ENCODE measurements at regions not wholly inside any gene's neighbourhood (a gene's known extent, or its start where the extent isn't known, plus 50 kb on each side); places are given as distances from the start of the nearest gene placed in this dataset.
"Not testable (repeated sequence)": the region's sequence is repeated elsewhere in the genome, so short reads cannot be mapped to it uniquely, and the experiment has no call there.

DNA sequence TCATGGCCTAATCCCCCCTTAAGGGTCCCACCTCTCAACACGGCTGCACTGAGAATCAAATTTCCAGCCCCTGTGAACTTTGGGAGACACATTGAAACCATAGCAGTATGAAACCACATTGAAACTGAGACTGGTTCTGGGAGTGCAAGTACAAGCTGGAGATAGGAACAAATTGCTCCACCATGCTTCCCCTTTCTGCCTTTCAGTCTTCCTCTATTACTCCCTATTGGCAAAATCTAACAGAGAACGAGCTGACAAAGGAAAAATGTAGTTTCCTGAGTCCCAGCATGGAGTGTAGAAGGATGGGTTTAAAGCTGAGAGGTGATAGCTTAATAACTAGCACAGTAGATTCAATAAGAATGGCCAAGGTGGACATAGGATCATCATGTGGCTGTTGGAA, 161.7 kb upstream of the RPL34 start:
- no peak for DNase-seq (ENCODE audit: low read depth, low spot score)

- no peak for DNase-seq (ENCODE audit: low read depth, low spot score)
Observed at GRCh38 chr4:108454227-108454626, 166.1 kb upstream of the RPL34 start.

- peak; percentile 23 for DNase-seq (ENCODE audit: low read depth, low spot score)
Observed at GRCh38 chr4:108453366-108453765, 167.0 kb upstream of the RPL34 start.

GRCh38 chr4:108450236-108450898, 170.0 kb upstream of the RPL34 start:
- DNase-seq (ENCODE audit: low read depth, low spot score): no peak

GRCh38 chr4:108449129-108449528, 171.2 kb upstream of the RPL34 start:
- DNase-seq (ENCODE audit: low read depth, low spot score): no peak

GRCh38 chr4:108446556-108446955, 173.8 kb upstream of the RPL34 start:
- peak; percentile 44 for DNase-seq (ENCODE audit: low read depth, low spot score)

DNA sequence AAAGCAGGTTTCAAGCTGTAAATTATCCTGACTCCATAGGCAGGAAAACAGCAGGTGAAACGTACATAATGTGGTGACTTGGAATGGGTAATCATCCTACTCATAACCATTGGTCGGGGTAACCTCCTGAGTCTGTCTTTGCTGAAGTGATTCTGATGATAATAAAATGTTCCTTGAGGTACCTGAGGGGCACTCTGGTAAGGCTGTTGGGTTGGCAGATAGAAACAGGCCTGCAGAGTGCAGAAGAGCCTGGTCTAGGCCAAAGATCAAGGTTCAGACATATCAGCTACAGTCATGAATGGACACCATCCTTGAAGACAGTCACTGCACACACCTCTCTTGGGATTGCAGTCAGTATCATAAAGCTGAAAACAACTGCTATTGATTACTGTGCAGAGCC, 174.7 kb upstream of the RPL34 start:
- no peak for DNase-seq (ENCODE audit: low read depth, low spot score)

DNA sequence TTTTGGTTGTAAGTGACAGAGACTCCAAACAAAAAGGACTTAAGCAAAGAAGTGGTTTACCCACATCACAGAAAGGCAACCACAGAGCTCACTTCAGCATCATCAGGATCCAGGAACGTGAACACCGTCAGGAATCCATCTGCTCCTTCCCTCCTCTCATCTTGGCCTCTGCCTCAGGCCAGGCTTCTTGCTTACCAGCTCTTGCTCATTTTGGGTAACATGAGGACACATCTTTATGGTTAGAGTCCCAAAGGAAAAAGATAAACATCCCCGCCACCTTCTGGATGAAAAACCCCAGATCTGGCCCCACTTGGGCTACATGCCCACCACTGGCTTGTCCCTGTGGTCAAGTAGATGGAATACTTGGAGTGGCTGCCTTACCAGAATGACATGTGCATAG, 176.8 kb upstream of the RPL34 start:
- DNase-seq (ENCODE audit: low read depth, low spot score): no peak

DNA sequence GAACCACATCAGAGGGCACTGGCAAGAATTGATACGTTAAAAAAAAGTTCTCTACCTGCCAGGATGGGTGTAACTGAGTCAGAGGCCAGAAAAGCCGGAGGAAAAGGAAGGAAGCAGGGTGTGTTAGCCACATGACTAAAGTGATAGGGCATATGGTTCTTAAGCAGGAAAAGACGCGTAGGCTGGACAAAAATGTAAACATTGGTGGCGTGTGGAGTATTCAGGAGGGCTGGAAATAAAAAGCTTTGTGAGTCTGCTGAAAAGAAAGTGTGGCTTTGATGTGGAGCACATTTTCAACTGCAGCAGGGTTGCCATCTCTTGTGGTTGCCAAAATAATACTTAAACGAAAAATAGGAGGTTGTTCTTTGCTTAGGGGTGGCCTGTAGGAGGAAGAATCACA, 186.5 kb upstream of the RPL34 start:
- DNase-seq (ENCODE audit: low read depth, low spot score): no peak

GRCh38 chr4:108433394-108433793, 187.0 kb upstream of the RPL34 start:
- not testable (repeated sequence) for DNase-seq (ENCODE audit: low read depth, low spot score)

- no peak for DNase-seq (ENCODE audit: low read depth, low spot score)
Observed at GRCh38 chr4:108432418-108432817, 188.0 kb upstream of the RPL34 start.

- no peak for DNase-seq (ENCODE audit: low read depth, low spot score)
Observed at GRCh38 chr4:108431986-108432385, 188.4 kb upstream of the RPL34 start.

DNA sequence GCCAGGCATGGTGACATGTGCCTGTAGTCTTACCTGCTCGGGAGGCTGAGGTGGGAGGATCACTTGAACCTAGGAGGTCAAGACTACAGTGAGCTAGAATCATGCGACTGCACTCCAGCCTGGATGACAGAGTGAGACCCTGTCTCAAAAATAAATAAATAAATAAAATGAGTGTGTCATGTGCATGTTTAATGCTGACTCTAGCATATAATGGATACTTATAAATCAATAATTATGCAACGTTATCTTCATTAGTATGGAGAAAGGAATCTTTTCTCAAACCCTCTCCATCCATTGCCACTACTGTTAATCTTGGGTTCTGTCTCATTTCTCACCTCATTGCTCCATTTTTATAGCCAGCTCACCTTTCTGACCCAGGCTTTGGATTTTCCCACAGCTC, 189.5 kb upstream of the RPL34 start:
- DNase-seq (ENCODE audit: low read depth, low spot score): no peak

DNA sequence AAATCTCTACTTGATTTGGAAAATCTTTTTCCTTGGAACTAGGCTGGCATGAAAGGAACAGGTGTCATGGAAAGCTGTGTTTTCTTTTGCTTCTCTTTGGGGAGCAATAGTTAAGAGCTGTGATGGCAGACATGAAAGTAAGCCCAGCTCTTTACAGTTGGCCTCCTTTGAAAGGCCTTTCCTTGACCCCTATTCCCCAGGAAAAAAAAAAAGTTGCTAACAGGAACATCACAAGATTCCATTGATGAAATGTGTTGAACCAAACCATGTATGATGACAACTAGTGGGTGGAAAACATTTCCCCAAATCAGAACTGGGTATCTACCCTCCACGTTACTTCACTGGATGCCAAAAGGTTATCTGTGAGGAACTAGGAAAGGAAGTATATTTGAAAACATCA, 190.7 kb upstream of the RPL34 start:
- peak; percentile 57 for DNase-seq (ENCODE audit: low read depth, low spot score)

GRCh38 chr4:108428923-108429322, 191.5 kb upstream of the RPL34 start:
- DNase-seq (ENCODE audit: low read depth, low spot score): no peak

DNA sequence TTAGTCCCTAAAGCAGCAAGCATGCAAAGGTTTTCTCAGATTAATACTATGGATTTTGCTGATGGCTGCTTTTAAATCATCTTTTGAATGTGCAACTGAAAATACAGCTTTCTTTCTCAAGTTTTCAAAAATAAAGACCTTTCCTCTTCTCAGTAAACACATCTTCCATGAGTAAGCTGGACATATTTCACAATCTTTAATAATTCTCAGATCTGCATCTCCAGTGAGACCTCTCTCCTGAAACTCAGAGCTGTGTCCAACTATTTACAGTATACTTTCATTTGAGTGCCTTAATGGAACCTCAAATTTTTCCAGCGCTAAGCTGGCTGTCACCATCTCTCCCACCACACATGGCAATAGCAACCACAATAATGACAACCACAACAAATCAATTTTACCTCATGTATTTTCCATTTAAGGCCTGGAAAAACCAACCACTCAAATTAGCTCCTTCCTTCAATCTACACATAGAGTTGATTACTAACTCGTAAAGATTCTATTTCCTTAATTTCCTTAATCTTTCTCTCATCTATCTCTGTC, 192.4 kb upstream of the RPL34 start:
- no peak for DNase-seq (ENCODE audit: low read depth, low spot score)

- no peak for DNase-seq (ENCODE audit: low read depth, low spot score)
Observed at GRCh38 chr4:108426493-108426892, 193.9 kb upstream of the RPL34 start.

GRCh38 chr4:108425988-108426387, 194.4 kb upstream of the RPL34 start:
- DNase-seq (ENCODE audit: low read depth, low spot score): no peak

GRCh38 chr4:108417923-108418322, 202.5 kb upstream of the RPL34 start:
- DNase-seq (ENCODE audit: low read depth, low spot score): no peak

- DNase-seq (ENCODE audit: low read depth, low spot score): no peak
Observed at GRCh38 chr4:108416831-108417230, 203.5 kb upstream of the RPL34 start.

- DNase-seq (ENCODE audit: low read depth, low spot score): no peak
Observed at GRCh38 chr4:108415389-108415788, 205.0 kb upstream of the RPL34 start.

DNA sequence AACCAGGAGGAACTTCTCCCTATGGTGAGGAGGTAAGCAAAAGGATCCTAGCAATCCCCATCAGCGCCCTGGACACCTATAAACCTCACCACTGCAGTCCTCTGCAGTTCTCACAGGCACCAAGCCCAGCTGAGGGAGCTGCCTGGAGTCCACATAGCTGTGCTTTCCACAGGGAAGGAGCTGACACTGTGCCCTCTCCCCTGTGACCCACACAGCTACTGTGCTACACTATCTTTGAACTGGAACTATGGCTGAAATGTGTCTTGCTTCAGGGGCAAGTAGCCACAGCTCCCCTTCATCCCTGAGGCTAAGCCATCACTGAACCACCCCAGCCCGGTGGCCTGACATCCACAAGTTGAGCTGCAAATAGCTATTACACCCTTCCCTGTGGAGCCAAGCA, 208.5 kb upstream of the RPL34 start:
- no peak for DNase-seq (ENCODE audit: low read depth, low spot score)

GRCh38 chr4:108409691-108410090, 210.7 kb upstream of the RPL34 start:
- not testable (repeated sequence) for DNase-seq (ENCODE audit: low read depth, low spot score)

DNA sequence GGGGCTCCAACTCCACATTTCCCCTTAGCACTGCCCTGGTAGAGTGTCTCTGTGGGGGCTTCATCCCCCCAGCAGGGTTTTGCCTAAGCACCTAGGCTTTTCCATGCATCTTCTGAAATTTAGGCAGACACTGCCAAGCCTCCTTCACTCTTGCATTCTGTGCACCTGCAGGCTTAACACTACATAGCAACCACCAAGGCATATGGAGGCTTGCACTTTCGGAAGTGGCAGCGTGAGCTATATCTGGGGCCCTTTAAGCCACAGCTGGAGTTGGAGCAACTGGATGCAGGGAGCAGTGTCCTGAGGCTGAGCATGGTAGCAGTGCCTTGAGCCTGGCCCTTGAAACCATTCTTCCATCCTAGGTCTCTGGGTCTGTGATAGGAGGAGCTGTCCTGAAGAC, 214.8 kb upstream of the RPL34 start:
- DNase-seq (ENCODE audit: low read depth, low spot score): peak; percentile 58

Data from ELF-1 (cell line).